ENCODE measurements at regions not wholly inside any gene's neighbourhood (a gene's known extent, or its start where the extent isn't known, plus 50 kb on each side); places are given as distances from the start of the nearest gene placed in this dataset.

- ChIA-PET SMC1A (ENCODE audit: uncharacterized antibody, unreplicated experiment) (no interaction called here), RAD21 (ENCODE audit: unreplicated experiment) (no interaction called here), POLR2A (no interaction called here), CTCF (no interaction called here)
- no peak overlapping the region for H3K9ac ChIP-seq (ENCODE audit: control insufficient read depth, insufficient read depth, low read length)
- H3K4me1 ChIP-seq (ENCODE audit: control insufficient read depth, insufficient read depth, low read length) = no peaks in the 10 kb centered on the region
- TF ChIP-seq BHLHE40 (IDR thresholded peaks at IDR 0.05; ENCODE audit: borderline replicate concordance in 1 of 2, low read depth in 2 of 2, low read length in 1 of 2) (no peak), CBFB (IDR thresholded peaks at IDR 0.05; ENCODE audit: low read depth) (no peak), SUZ12 (IDR thresholded peaks at IDR 0.05; ENCODE audit: unreplicated experiment) (no peak), NFYA (IDR thresholded peaks at IDR 0.05; ENCODE audit: borderline replicate concordance, low read depth, low read length) (no peak), NFXL1 (IDR thresholded peaks at IDR 0.05; ENCODE audit: borderline replicate concordance) (no peak), ETV6 (conservative IDR thresholded peaks at IDR 0.05 in 1 of 2, IDR thresholded peaks at IDR 0.05 in 1 of 2; ENCODE audit: borderline replicate concordance in 1 of 2, low read depth in 1 of 2) (no peak), HDGF (IDR thresholded peaks at IDR 0.05) (no peak), JUND (IDR thresholded peaks at IDR 0.05; ENCODE audit: low read depth, low read length) (no peak), TAF1 (IDR thresholded peaks at IDR 0.05; ENCODE audit: borderline replicate concordance, low read depth, low read length) (no peak), SMARCA5 (IDR thresholded peaks at IDR 0.05) (no peak), ZNF217 (IDR thresholded peaks at IDR 0.05) (no peak), ZNF622 (IDR thresholded peaks at IDR 0.05) (no peak)
- in situ Hi-C loops (cut with MboI) = no loop called here
- no peak overlapping the region for H3K4me3 ChIP-seq
- H3K4me2 ChIP-seq (ENCODE audit: control insufficient read depth, insufficient read depth) = no peak overlapping the region
- no peak for DNase-seq (ENCODE audit: low read depth, low spot score)
- ATAC-seq = no peak
- H3K27ac ChIP-seq (ENCODE audit: control insufficient read depth, insufficient read depth) = no peak overlapping the region
- H3K9me3 ChIP-seq (replicated peaks; ENCODE audit: control insufficient read depth, insufficient read depth, low read length) = no peaks in the 10 kb centered on the region; the same call in 2 of the 3 replicates
- H3K79me2 ChIP-seq (ENCODE audit: control insufficient read depth, insufficient read depth, low read length) = no peaks in the 10 kb centered on the region
- H3K27me3 ChIP-seq (replicated peaks in 1 of 2; ENCODE audit: control insufficient read depth in 2 of 2, insufficient read depth in 2 of 2, low read length in 1 of 2) = no peaks in the 10 kb centered on the region
- H4K20me1 ChIP-seq (ENCODE audit: control insufficient read depth, insufficient read depth) = no peaks in the 10 kb centered on the region
- H3K36me3 ChIP-seq (ENCODE audit: control insufficient read depth in 2 of 2, insufficient read depth in 2 of 2, low read length in 1 of 2) = no peaks in the 10 kb centered on the region
- 0% methylated on average over 2 of the region's 2 CpGs for WGBS (ENCODE audit: insufficient coverage, insufficient replicate concordance, low lambda C conversion rate, missing lambda C conversion rate)
- no TSS peak for BruUV-seq (replicated peaks)
- FAIRE-seq = no peak
- no peak overlapping the region for H2AFZ ChIP-seq (ENCODE audit: control insufficient read depth, low read depth, low read length)
- intact Hi-C loops (cut with micrococcal nuclease; ENCODE audit: unreplicated experiment) = no loop called here
Measured at GRCh38 chr4:18626996-18627395, 605.4 kb upstream of the LCORL start.

Data from GM12878 (cell line).